Thoracic aorta (tissue), 2 donors: ENCODE measurements at regions not wholly inside any gene's neighbourhood (a gene's known extent, or its start where the extent isn't known, plus 50 kb on each side); places are given as distances from the start of the nearest gene placed in this dataset.
"Not testable (repeated sequence)": the region's sequence is repeated elsewhere in the genome, so short reads cannot be mapped to it uniquely, and the experiment has no call there.

Source experiments
- ATAC-seq: fragments of 150-250 bp; one replicate; pipeline ENCODE4 v1.8.0; 2017; ENCODE audit warnings: low read depth; ENCODE audit not compliant: insufficient number of reproducible peaks, low FRiP score
- DNase-seq: peaks from one replicate; pipeline ENCODE4 v3.0.0-alpha.2; 2020; ENCODE audit warnings: low spot score
- H3K27ac ChIP-seq, 2 donors: fragments of 200-600 bp; sonication (generic); 1 replicate in 1 of 2; 2 replicates in 1 of 2; pipeline ENCODE4 v1.5.1; 2016; ENCODE audit warnings: mild to moderate bottlenecking in 2 of 2, moderate library complexity in 2 of 2
- H3K27me3 ChIP-seq: fragments of 200-600 bp; sonication (generic); replicated peaks from 2 replicates; pipeline ENCODE4 v1.6.0; 2016; ENCODE audit warnings: mild to moderate bottlenecking; ENCODE audit not compliant: insufficient read depth
- H3K36me3 ChIP-seq: fragments of 200-600 bp; sonication (generic); one replicate; pipeline ENCODE4 v1.5.1; 2016
- H3K4me1 ChIP-seq, 2 donors: fragments of 200-600 bp; sonication (generic); 1 replicate in 1 of 2; 2 replicates in 1 of 2; pipeline versions ENCODE4 v1.5.1 to v1.6.0; 2016; ENCODE audit warnings: low read depth in 2 of 2, mild to moderate bottlenecking in 1 of 2; ENCODE audit not compliant: control insufficient read depth in 1 of 2
- H3K4me3 ChIP-seq: fragments of 200-600 bp; sonication (generic); 2 replicates; pipeline ENCODE4 v1.5.1; 2016; ENCODE audit warnings: mild to moderate bottlenecking
- H3K9me3 ChIP-seq: fragments of 200-600 bp; sonication (generic); 2 replicates; pipeline ENCODE4 v1.5.1; 2016
- CTCF ChIP-seq: fragments of 200-600 bp; sonication (generic); IDR thresholded peaks from one replicate; pipeline ENCODE4 v1.5.1; 2019; ENCODE audit warnings: antibody characterized with exemption

GRCh38 chr9:78405461-78405860, 108.5 kb downstream of the PSAT1 start:
- no peak overlapping the region for H3K4me3 ChIP-seq
- H3K27ac ChIP-seq, result no peak overlapping the region
- H3K36me3 ChIP-seq, result no peaks in the 10 kb centered on the region
- TF ChIP-seq CTCF, result no peak
- H3K9me3 ChIP-seq, result no peaks in the 10 kb centered on the region
- no peak for ATAC-seq
- H3K27me3 ChIP-seq, result no peaks in the 10 kb centered on the region
- no peaks in the 10 kb centered on the region for H3K4me1 ChIP-seq
- DNase-seq, result no peak

- no peak for ATAC-seq
- Histone ChIP-seq H3K4me1 (no peaks in the 10 kb centered on the region), H3K36me3 (no peaks in the 10 kb centered on the region), H3K27ac (no peak overlapping the region), H3K4me3 (no peak overlapping the region), H3K9me3 (no peaks in the 10 kb centered on the region), H3K27me3 (no peaks in the 10 kb centered on the region)
- no peak for DNase-seq
- no peak for TF ChIP-seq CTCF
Observed at GRCh38 chr9:78406146-78406545, 109.2 kb downstream of the PSAT1 start.

GRCh38 chr9:78406933-78407332, 110.0 kb downstream of the PSAT1 start:
- H3K9me3 ChIP-seq, result no peaks in the 10 kb centered on the region
- no peak for DNase-seq
- no peaks in the 10 kb centered on the region for H3K36me3 ChIP-seq
- no peak for TF ChIP-seq CTCF
- no peaks in the 10 kb centered on the region for H3K27me3 ChIP-seq
- no peak overlapping the region for H3K27ac ChIP-seq
- no peak for ATAC-seq
- no peak overlapping the region for H3K4me3 ChIP-seq
- H3K4me1 ChIP-seq, result no peaks in the 10 kb centered on the region

GRCh38 chr9:78407636-78408312, 110.8 kb downstream of the PSAT1 start:
- H3K27ac ChIP-seq, result no peak overlapping the region
- ATAC-seq (no peak), DNase-seq (no peak)
- no peak for TF ChIP-seq CTCF
- no peaks in the 10 kb centered on the region for H3K36me3 ChIP-seq
- H3K4me3 ChIP-seq, result no peak overlapping the region
- H3K9me3 ChIP-seq, result no peaks in the 10 kb centered on the region
- no peaks in the 10 kb centered on the region for H3K4me1 ChIP-seq
- H3K27me3 ChIP-seq, result no peaks in the 10 kb centered on the region

GRCh38 chr9:78408388-78408787, 111.5 kb downstream of the PSAT1 start:
- ATAC-seq (no peak), DNase-seq (no peak)
- Histone ChIP-seq H3K9me3 (no peaks in the 10 kb centered on the region), H3K27me3 (no peaks in the 10 kb centered on the region), H3K4me1 (no peaks in the 10 kb centered on the region), H3K4me3 (no peak overlapping the region), H3K36me3 (no peaks in the 10 kb centered on the region), H3K27ac (no peak overlapping the region)
- TF ChIP-seq CTCF, result no peak

- H3K4me3 ChIP-seq, H3K4me1 ChIP-seq, DNase-seq, ATAC-seq, H3K27ac ChIP-seq, H3K27me3 ChIP-seq, H3K36me3 ChIP-seq, H3K9me3 ChIP-seq: not testable (repeated sequence)
Observed at GRCh38 chr9:78409928-78410510, 113.1 kb downstream of the PSAT1 start.
